ENCODE measurements at regions not wholly inside any gene's neighbourhood (a gene's known extent, or its start where the extent isn't known, plus 50 kb on each side); places are given as distances from the start of the nearest gene placed in this dataset.

DNA sequence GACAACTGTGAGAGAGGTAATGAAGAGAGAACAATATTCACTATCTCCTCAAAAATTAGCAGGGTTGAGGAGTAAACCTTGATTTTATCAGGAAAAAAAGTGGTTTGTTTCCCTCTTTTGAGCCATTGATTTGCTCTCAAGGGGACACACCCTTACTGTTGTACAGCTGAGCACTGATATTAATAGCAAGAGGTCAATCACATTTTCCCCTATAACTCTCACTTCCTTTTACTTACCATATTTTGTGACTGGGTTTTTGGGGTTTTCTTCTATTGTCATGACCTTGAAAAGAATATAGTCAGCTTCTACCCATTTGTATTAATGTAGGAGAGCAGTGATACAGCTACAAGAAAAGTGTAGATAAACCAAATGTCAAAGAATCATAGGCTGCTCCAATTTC, 70.2 kb upstream of the LONRF3 start:
- Histone ChIP-seq H3K23me2 (ENCODE audit: insufficient read length, low read depth, low read length, poor library complexity, severe bottlenecking) (no peaks in the 10 kb centered on the region), H4K5ac (ENCODE audit: insufficient read length, low read depth, low read length) (no peak overlapping the region), H4K91ac (ENCODE audit: insufficient read length, low read depth, low read length) (no peak overlapping the region), H3K27ac (ENCODE audit: insufficient read length, low read depth, low read length) (no peak overlapping the region), H4K20me1 (ENCODE audit: control insufficient read depth, insufficient read depth, insufficient read length) (no peaks in the 10 kb centered on the region), H3K4me1 (ENCODE audit: insufficient read depth, low read length) (no peaks in the 10 kb centered on the region), H3K14ac (ENCODE audit: insufficient read depth, low read length) (no peak overlapping the region), H3K4ac (ENCODE audit: low read depth, low read length) (no peak overlapping the region), H3K79me1 (ENCODE audit: insufficient read depth, low read depth, low read length, poor library complexity, severe bottlenecking) (no peaks in the 10 kb centered on the region), H3K4me2 (ENCODE audit: insufficient read depth, insufficient read length, low read length) (no peak overlapping the region), H2BK15ac (ENCODE audit: low read depth, low read length) (no peak overlapping the region), H3K79me2 (ENCODE audit: insufficient read depth, low read length) (no peaks in the 10 kb centered on the region), H4K8ac (replicated peaks; ENCODE audit: insufficient read length, low read depth, low read length) (no peak overlapping the region), H2BK5ac (ENCODE audit: insufficient read length, low read length) (no peak overlapping the region), H3K23ac (ENCODE audit: insufficient read length, low read depth, low read length) (no peak overlapping the region), H2BK12ac (ENCODE audit: insufficient read length, low read depth, low read length) (no peak overlapping the region), H2AFZ (ENCODE audit: low read length) (no peak overlapping the region), H3K18ac (ENCODE audit: insufficient read length, low read depth, low read length) (no peak overlapping the region), H3K9ac (ENCODE audit: extremely low read depth, insufficient read length, low read length) (no peak overlapping the region), H2BK20ac (ENCODE audit: low read depth, low read length, poor library complexity, severe bottlenecking) (no peak overlapping the region), H2BK120ac (ENCODE audit: low read depth, low read length, poor library complexity, severe bottlenecking) (no peak overlapping the region), H3T11ph (ENCODE audit: low read length) (no peak overlapping the region), H3K56ac (ENCODE audit: insufficient read length, low read depth, low read length) (no peak overlapping the region), H3K9me3 (ENCODE audit: control insufficient read depth, low read depth, low read length) (peaks cover 25% of the 10 kb centered on the region), H2AK5ac (ENCODE audit: insufficient read length, low read length) (no peak overlapping the region), H3K27me3 (ENCODE audit: insufficient read depth, low read length) (no peaks in the 10 kb centered on the region)
- peaks cover 56 to 73% of the 10 kb centered on the region in 2 experiments for H3K9me3 Mint-ChIP-seq
- TF ChIP-seq, protein P1, sequence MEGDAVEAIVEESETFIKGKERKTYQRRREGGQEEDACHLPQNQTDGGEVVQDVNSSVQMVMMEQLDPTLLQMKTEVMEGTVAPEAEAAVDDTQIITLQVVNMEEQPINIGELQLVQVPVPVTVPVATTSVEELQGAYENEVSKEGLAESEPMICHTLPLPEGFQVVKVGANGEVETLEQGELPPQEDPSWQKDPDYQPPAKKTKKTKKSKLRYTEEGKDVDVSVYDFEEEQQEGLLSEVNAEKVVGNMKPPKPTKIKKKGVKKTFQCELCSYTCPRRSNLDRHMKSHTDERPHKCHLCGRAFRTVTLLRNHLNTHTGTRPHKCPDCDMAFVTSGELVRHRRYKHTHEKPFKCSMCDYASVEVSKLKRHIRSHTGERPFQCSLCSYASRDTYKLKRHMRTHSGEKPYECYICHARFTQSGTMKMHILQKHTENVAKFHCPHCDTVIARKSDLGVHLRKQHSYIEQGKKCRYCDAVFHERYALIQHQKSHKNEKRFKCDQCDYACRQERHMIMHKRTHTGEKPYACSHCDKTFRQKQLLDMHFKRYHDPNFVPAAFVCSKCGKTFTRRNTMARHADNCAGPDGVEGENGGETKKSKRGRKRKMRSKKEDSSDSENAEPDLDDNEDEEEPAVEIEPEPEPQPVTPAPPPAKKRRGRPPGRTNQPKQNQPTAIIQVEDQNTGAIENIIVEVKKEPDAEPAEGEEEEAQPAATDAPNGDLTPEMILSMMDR (conservative IDR thresholded peaks at IDR 0.05): no peak
- peaks cover 0 to 2% (median 0%) of the 10 kb centered on the region in 3 experiments; a peak in 1 of 7 replicates for H3K36me3 Mint-ChIP-seq (ENCODE audit: insufficient read depth in 1 of 3, low read depth in 3 of 3)
- no peak overlapping the region for H3K4me3 Mint-ChIP-seq
- DNase-seq: no peak
- peaks cover 17% of the 10 kb centered on the region for H3K27me3 Mint-ChIP-seq (ENCODE audit: low read depth)
- H3K4me1 Mint-ChIP-seq: no peaks in the 10 kb centered on the region
- no peak overlapping the region for H3K27ac Mint-ChIP-seq
